H1 (cell line): ENCODE measurements at regions not wholly inside any gene's neighbourhood (a gene's known extent, or its start where the extent isn't known, plus 50 kb on each side); places are given as distances from the start of the nearest gene placed in this dataset.

Experiments
- KDM5A ChIP-seq: fragments of 200-600 bp; IDR thresholded peaks from 2 replicates; pipeline ENCODE4 v1.7.1; 2012; ENCODE audit warnings: mild to moderate bottlenecking, low read length, inconsistent platforms, mixed read lengths
- POLR2A ChIP-seq, 2 experiments: IDR thresholded peaks; 1 replicate in 1 of 2; 2 replicates in 1 of 2; pipeline ENCODE4 v1.6.1; 2011; ENCODE audit warnings: low read depth in 2 of 2, low read length in 2 of 2, mild to moderate bottlenecking in 2 of 2; ENCODE audit errors: control extremely low read depth in 1 of 2
- RFX5 ChIP-seq: IDR thresholded peaks from 2 replicates; pipeline ENCODE4 v1.6.1; 2011; ENCODE audit warnings: low read depth, low read length, improper control_type of control experiment, borderline replicate concordance
- TCF12 ChIP-seq: IDR thresholded peaks from 2 replicates; pipeline ENCODE4 v1.6.1; 2011; ENCODE audit warnings: low read depth, mild to moderate bottlenecking, low read length
- TF ChIP-seq, protein P1 (sequence below): fragments of 300-600 bp; sonication (generic); IDR thresholded peaks from 2 replicates; pipeline ENCODE4 v1.7.1; 2012; ENCODE audit warnings: low read length, moderate library complexity, mild to moderate bottlenecking, inconsistent platforms; ENCODE audit not compliant: insufficient replicate concordance

DNA sequence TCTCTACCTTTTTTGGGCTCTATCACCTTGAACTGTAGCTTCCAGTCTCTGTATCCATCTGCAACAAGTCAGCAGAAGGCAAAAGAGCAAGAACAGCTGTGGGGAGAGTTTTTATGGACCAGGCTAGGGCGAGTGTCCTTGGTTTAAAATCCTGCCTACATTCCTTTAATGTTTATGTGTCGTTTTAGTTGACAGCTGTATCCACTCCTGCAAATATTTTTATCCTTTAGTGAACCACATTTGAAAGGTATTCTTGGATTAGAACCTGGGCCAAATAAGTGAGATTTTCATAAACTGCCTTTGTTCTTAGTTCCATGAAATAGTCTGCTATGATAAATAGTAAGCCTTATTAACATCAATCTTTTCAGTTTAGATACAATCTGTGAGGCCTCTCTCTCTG is 712.2 kb downstream of the ETS1 start (continued):
- TF ChIP-seq KDM5A (no peak), TCF12 (no peak), RFX5 (no peak), POLR2A (IDR thresholded peaks at IDR 0.05; ENCODE audit: control extremely low read depth in 1 of 2, low read depth in 2 of 2, low read length in 2 of 2) (no peak)
- TF ChIP-seq, protein P1, sequence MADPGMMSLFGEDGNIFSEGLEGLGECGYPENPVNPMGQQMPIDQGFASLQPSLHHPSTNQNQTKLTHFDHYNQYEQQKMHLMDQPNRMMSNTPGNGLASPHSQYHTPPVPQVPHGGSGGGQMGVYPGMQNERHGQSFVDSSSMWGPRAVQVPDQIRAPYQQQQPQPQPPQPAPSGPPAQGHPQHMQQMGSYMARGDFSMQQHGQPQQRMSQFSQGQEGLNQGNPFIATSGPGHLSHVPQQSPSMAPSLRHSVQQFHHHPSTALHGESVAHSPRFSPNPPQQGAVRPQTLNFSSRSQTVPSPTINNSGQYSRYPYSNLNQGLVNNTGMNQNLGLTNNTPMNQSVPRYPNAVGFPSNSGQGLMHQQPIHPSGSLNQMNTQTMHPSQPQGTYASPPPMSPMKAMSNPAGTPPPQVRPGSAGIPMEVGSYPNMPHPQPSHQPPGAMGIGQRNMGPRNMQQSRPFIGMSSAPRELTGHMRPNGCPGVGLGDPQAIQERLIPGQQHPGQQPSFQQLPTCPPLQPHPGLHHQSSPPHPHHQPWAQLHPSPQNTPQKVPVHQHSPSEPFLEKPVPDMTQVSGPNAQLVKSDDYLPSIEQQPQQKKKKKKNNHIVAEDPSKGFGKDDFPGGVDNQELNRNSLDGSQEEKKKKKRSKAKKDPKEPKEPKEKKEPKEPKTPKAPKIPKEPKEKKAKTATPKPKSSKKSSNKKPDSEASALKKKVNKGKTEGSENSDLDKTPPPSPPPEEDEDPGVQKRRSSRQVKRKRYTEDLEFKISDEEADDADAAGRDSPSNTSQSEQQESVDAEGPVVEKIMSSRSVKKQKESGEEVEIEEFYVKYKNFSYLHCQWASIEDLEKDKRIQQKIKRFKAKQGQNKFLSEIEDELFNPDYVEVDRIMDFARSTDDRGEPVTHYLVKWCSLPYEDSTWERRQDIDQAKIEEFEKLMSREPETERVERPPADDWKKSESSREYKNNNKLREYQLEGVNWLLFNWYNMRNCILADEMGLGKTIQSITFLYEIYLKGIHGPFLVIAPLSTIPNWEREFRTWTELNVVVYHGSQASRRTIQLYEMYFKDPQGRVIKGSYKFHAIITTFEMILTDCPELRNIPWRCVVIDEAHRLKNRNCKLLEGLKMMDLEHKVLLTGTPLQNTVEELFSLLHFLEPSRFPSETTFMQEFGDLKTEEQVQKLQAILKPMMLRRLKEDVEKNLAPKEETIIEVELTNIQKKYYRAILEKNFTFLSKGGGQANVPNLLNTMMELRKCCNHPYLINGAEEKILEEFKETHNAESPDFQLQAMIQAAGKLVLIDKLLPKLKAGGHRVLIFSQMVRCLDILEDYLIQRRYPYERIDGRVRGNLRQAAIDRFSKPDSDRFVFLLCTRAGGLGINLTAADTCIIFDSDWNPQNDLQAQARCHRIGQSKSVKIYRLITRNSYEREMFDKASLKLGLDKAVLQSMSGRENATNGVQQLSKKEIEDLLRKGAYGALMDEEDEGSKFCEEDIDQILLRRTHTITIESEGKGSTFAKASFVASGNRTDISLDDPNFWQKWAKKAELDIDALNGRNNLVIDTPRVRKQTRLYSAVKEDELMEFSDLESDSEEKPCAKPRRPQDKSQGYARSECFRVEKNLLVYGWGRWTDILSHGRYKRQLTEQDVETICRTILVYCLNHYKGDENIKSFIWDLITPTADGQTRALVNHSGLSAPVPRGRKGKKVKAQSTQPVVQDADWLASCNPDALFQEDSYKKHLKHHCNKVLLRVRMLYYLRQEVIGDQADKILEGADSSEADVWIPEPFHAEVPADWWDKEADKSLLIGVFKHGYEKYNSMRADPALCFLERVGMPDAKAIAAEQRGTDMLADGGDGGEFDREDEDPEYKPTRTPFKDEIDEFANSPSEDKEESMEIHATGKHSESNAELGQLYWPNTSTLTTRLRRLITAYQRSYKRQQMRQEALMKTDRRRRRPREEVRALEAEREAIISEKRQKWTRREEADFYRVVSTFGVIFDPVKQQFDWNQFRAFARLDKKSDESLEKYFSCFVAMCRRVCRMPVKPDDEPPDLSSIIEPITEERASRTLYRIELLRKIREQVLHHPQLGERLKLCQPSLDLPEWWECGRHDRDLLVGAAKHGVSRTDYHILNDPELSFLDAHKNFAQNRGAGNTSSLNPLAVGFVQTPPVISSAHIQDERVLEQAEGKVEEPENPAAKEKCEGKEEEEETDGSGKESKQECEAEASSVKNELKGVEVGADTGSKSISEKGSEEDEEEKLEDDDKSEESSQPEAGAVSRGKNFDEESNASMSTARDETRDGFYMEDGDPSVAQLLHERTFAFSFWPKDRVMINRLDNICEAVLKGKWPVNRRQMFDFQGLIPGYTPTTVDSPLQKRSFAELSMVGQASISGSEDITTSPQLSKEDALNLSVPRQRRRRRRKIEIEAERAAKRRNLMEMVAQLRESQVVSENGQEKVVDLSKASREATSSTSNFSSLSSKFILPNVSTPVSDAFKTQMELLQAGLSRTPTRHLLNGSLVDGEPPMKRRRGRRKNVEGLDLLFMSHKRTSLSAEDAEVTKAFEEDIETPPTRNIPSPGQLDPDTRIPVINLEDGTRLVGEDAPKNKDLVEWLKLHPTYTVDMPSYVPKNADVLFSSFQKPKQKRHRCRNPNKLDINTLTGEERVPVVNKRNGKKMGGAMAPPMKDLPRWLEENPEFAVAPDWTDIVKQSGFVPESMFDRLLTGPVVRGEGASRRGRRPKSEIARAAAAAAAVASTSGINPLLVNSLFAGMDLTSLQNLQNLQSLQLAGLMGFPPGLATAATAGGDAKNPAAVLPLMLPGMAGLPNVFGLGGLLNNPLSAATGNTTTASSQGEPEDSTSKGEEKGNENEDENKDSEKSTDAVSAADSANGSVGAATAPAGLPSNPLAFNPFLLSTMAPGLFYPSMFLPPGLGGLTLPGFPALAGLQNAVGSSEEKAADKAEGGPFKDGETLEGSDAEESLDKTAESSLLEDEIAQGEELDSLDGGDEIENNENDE = no peak
